Stomach (tissue), 4 donors: ENCODE measurements at regions not wholly inside any gene's neighbourhood (a gene's known extent, or its start where the extent isn't known, plus 50 kb on each side); places are given as distances from the start of the nearest gene placed in this dataset.

Experiments used
- CTCF ChIP-seq, 7 experiments: fragments of 450-650 bp in 4 of 7; fragments of 200-600 bp in 3 of 7; sonication (generic) in 3 of 7; IDR thresholded peaks; one replicate each; pipeline ENCODE4 v1.5.1; 2016 to 2019; ENCODE audit warnings: antibody characterized with exemption in 7 of 7, control low read depth in 2 of 7, mild to moderate bottlenecking in 1 of 7
- POLR2AphosphoS5 ChIP-seq, 3 donors: sonication (generic); formaldehyde crosslinking; IDR thresholded peaks; one replicate each; pipeline ENCODE4 v1.6.1; 2016; ENCODE audit warnings: antibody characterized with exemption in 3 of 3

- TF ChIP-seq CTCF (IDR thresholded peaks at IDR 0.05) (no peak), POLR2AphosphoS5 (IDR thresholded peaks at IDR 0.05) (no peak)
Observed at GRCh38 chr5:35363387-35363965, 133.2 kb upstream of the PRLR start.
